AG08395 (cell line): ENCODE measurements at regions not wholly inside any gene's neighbourhood (a gene's known extent, or its start where the extent isn't known, plus 50 kb on each side); places are given as distances from the start of the nearest gene placed in this dataset.

Experiments used
- DNase-seq: peaks from one replicate; pipeline ENCODE4 v3.0.0; 2012; ENCODE audit warnings: mixed read lengths, low spot score

DNA sequence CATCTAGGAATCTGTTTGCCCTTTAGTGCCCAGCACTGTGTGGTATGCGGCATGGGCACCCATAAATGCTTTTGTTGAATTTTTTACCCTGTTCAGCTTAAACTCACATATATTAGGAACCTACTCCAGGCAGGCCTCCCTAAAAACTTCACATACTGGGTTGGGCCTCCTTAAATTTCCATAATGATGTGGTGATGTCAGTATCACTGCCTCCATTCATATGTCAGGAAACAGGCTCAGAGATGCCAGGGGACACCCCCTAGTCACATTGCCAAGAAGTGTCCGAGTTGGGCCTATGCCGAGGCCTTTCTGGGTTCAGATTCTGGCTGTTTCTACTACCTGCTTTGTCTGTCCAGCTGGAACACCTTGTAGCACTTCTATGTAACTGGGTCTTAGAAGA lies 55.7 kb upstream of the RUNX3 start:
- DNase-seq = no peak

GRCh38 chr1:24984800-24985522 lies 54.9 kb upstream of the RUNX3 start:
- DNase-seq = no peak

- no peak for DNase-seq
Measured at GRCh38 chr1:24984300-24984699, 54.2 kb upstream of the RUNX3 start.

DNA sequence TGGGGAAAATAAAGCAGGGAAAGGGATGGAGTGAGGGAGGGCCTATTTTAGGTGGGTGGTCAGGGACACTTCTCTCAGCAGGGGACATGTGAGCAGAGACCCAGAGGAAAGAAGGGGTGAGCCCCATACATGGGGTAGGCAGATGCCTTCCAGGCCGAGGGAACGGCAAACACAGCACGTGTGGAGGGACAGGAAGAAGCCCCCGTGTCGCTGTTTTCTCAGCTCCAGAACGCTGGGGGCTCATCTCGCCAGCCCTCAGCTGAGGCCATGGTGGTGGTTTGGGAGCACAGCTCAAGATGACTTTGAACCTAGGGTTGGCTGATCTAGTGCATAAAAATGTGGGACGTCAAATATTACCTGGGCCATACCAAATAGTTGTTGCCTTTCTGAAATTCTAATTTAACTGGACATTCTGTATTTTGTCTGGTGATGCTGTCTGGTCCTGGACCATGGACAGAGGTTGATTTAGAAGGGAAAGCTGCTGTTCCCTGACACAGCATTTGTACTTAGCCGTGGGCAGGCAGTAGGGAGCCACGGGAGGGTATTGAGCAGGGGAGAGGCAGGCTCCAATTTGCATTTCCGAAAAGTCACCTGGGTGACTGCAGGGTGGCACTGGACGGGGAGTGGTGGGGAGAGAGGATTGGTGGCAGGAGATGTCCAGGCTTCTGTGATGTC lies 53.1 kb upstream of the RUNX3 start:
- DNase-seq = no peak

- no peak for DNase-seq
Measured at GRCh38 chr1:24981631-24982005, 51.5 kb upstream of the RUNX3 start.

DNA sequence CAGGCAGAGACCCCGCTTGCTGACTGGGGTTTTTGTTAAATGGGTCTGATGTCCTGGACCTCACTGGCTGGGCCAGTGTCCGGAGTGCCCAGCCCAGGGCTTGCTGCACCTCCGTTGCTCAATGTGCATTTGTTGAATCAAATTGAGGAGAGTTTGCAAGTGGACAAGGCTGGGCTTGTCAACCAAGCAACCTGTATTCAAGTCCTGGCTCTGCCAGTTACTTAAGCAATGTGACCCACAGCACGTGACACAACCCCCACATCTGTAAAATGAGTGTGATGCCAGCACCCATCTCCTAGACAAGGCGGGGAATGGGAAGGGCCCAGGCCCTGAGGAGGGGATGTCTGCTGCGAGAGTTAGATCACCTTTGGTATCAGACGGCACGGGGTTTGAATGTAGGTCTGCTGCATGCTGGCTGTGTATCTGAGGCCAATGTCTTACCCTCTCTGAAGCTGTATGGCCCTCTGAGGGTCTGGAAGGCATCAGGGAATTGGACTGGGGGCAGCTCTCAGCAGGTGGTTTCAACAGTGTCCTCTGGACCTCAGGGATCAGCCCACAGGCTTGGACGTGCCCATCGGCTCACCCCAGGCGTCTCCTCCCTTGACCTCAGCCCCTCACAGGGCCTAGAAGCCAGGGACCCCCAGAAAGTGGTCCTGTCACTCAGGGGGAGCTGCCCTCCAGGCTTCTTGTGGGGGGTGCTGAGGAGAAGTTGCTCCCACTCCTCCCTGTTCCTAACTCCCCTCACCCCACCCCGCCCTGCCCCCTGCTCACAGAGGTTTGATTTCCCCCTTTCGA lies 51.0 kb upstream of the RUNX3 start:
- DNase-seq = no peak
